Endodermal cell (in vitro differentiated cells): ENCODE measurements at regions not wholly inside any gene's neighbourhood (a gene's known extent, or its start where the extent isn't known, plus 50 kb on each side); places are given as distances from the start of the nearest gene placed in this dataset.

ENCODE experiments used
- DNase-seq: peaks from one replicate; pipeline ENCODE4 v3.0.0-alpha.2; 2017
- H3K27ac ChIP-seq: 2 replicates; pipeline ENCODE4 v1.5.1; 2013; ENCODE audit warnings: mild to moderate bottlenecking, low read depth, low read length, moderate library complexity
- H3K27me3 ChIP-seq: 2 replicates; pipeline ENCODE4 v1.6.1; 2013; ENCODE audit warnings: mild to moderate bottlenecking, low read length, moderate library complexity; ENCODE audit not compliant: insufficient read depth, control insufficient read depth, poor library complexity, severe bottlenecking
- H3K36me3 ChIP-seq: 2 replicates; pipeline ENCODE4 v1.7.0; 2013; ENCODE audit warnings: mild to moderate bottlenecking, low read length, moderate library complexity; ENCODE audit not compliant: control insufficient read depth, insufficient read depth
- H3K4me1 ChIP-seq: one replicate; pipeline ENCODE4 v1.7.0; 2013; ENCODE audit warnings: low read length; ENCODE audit not compliant: control insufficient read depth, insufficient read depth
- H3K4me3 ChIP-seq: 2 replicates; pipeline ENCODE4 v1.5.1; 2013; ENCODE audit warnings: mild to moderate bottlenecking, low read length, moderate library complexity
- H3K9ac ChIP-seq: 2 replicates; pipeline ENCODE4 v1.6.1; 2013; ENCODE audit warnings: mild to moderate bottlenecking, low read length, moderate library complexity; ENCODE audit not compliant: poor library complexity, severe bottlenecking; ENCODE audit errors: extremely low read depth
- H3K9me3 ChIP-seq: 2 replicates; pipeline ENCODE4 v1.6.1; 2013; ENCODE audit warnings: mild to moderate bottlenecking, low read length, moderate library complexity; ENCODE audit not compliant: control insufficient read depth
- H3K27ac Mint-ChIP-seq: 2 replicates; pipeline ENCODE4 v1.8.0; 2020; ENCODE audit warnings: mixed read lengths
- H3K27me3 Mint-ChIP-seq: 2 replicates; pipeline ENCODE4 v1.8.0; 2021; ENCODE audit warnings: mild to moderate bottlenecking, mixed read lengths; ENCODE audit not compliant: insufficient read depth
- H3K36me3 Mint-ChIP-seq: 2 replicates; pipeline ENCODE4 v1.8.0; 2020; ENCODE audit warnings: low read depth, mixed read lengths
- H3K4me1 Mint-ChIP-seq: 2 replicates; pipeline ENCODE4 v1.8.0; 2020; ENCODE audit warnings: mixed read lengths
- H3K4me3 Mint-ChIP-seq: 2 replicates; pipeline ENCODE4 v1.8.0; 2020; ENCODE audit warnings: mild to moderate bottlenecking, moderate library complexity, mixed read lengths
- H3K9me3 Mint-ChIP-seq: 2 replicates; pipeline ENCODE4 v1.8.0; 2020; ENCODE audit warnings: mild to moderate bottlenecking, mixed read lengths
- CTCF ChIP-seq: fragments of 200-600 bp; sonication (generic); conservative IDR thresholded peaks from 2 replicates; pipeline ENCODE4 v1.5.0; 2021; ENCODE audit warnings: antibody characterized with exemption, mild to moderate bottlenecking
- WGBS, 2 experiments: methylation state at CpG; one replicate each; pipeline versions ENCODE4 v1.1.5 to v1.1.7; 2013; ENCODE audit warnings: missing lambda C conversion rate in 2 of 2, mixed read lengths in 1 of 2; ENCODE audit not compliant: insufficient coverage in 1 of 2, insufficient read length in 1 of 2; 5-methylcytosine and 5-hydroxymethylcytosine counted together

DNA sequence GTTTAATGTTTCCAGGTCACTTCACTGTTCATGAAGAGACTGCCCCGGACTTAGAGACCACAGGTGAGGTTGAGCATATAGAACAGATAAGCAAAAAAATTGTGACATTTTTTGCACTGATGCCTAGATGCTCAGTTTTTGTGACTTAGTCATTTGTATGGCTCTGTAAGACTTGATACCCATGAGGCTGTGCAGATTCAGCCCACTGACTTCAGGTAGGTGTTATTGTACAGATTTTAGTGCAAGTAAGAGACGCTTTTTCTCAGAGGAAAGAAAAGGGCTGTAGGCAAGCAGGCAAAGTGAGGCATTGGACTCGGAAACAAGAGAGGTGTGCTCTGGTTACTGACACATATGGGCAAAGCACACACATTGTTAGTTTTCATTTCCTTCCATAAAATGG, 820.1 kb upstream of the SORCS1 start:
- H3K36me3 ChIP-seq, result no peaks in the 10 kb centered on the region
- Mint-ChIP-seq H3K36me3 (no peaks in the 10 kb centered on the region), H3K4me1 (no peaks in the 10 kb centered on the region), H3K4me3 (no peak overlapping the region), H3K9me3 (no peaks in the 10 kb centered on the region), H3K27ac (no peak overlapping the region), H3K27me3 (no peaks in the 10 kb centered on the region)
- H3K9me3 ChIP-seq, result no peaks in the 10 kb centered on the region
- no peak for DNase-seq
- H3K4me3 ChIP-seq, result no peak overlapping the region
- H3K4me1 ChIP-seq, result no peaks in the 10 kb centered on the region
- H3K27me3 ChIP-seq, result no peaks in the 10 kb centered on the region
- no peak overlapping the region for H3K9ac ChIP-seq
- TF ChIP-seq CTCF, result no peak
- 91 to 95% methylated on average over 3 of the region's 3 CpGs for WGBS, 2 experiments
- H3K27ac ChIP-seq, result no peak overlapping the region

- Histone ChIP-seq H3K27me3 (no peaks in the 10 kb centered on the region), H3K27ac (no peak overlapping the region), H3K4me1 (no peaks in the 10 kb centered on the region), H3K36me3 (no peaks in the 10 kb centered on the region), H3K9me3 (no peaks in the 10 kb centered on the region), H3K4me3 (no peak overlapping the region), H3K9ac (no peak overlapping the region)
- Mint-ChIP-seq H3K4me1 (no peaks in the 10 kb centered on the region), H3K36me3 (no peaks in the 10 kb centered on the region), H3K27ac (no peak overlapping the region), H3K4me3 (no peak overlapping the region), H3K27me3 (no peaks in the 10 kb centered on the region), H3K9me3 (no peaks in the 10 kb centered on the region)
- DNase-seq, result no peak
- WGBS, 2 experiments, result 92% methylated on average over 2 of the region's 2 CpGs; no CpG with 5 or more reads in 1 of the 2 experiments
- no peak for TF ChIP-seq CTCF
Observed at GRCh38 chr10:107984149-107984548, 819.6 kb upstream of the SORCS1 start.

GRCh38 chr10:107978455-107978854, 813.9 kb upstream of the SORCS1 start:
- H3K9me3 Mint-ChIP-seq, result peaks cover 6% of the 10 kb centered on the region
- WGBS, 2 experiments, result 96% methylated on average over 4 of the region's 5 CpGs; no CpG with 5 or more reads in 1 of the 2 experiments
- no peaks in the 10 kb centered on the region for H3K4me1 Mint-ChIP-seq

More at GRCh38 chr10:107978455-107978854, 813.9 kb upstream of the SORCS1 start:
- TF ChIP-seq CTCF, result no peak
- no peak for DNase-seq
- Mint-ChIP-seq H3K27me3 (no peaks in the 10 kb centered on the region), H3K4me3 (no peak overlapping the region), H3K27ac (no peak overlapping the region), H3K36me3 (no peaks in the 10 kb centered on the region)
- H3K27me3 ChIP-seq, result no peaks in the 10 kb centered on the region
- H3K36me3 ChIP-seq, result no peaks in the 10 kb centered on the region
- no peaks in the 10 kb centered on the region for H3K4me1 ChIP-seq
- H3K4me3 ChIP-seq, result no peak overlapping the region
- no peak overlapping the region for H3K9ac ChIP-seq
- no peaks in the 10 kb centered on the region for H3K9me3 ChIP-seq
- no peak overlapping the region for H3K27ac ChIP-seq
